Mesenchymal stem cell (in vitro differentiated cells and primary cell): ENCODE measurements at regions not wholly inside any gene's neighbourhood (a gene's known extent, or its start where the extent isn't known, plus 50 kb on each side); places are given as distances from the start of the nearest gene placed in this dataset.

Experiments used
- DNase-seq: peaks from one replicate; pipeline ENCODE4 v3.0.0-alpha.2; 2013
- H2AFZ ChIP-seq: one replicate; pipeline ENCODE4 v1.6.1; 2013; ENCODE audit warnings: low read depth, mild to moderate bottlenecking, control low read depth, inconsistent platforms, low read length, moderate library complexity
- H2AK5ac ChIP-seq: 2 replicates; pipeline ENCODE4 v1.6.1; 2013; ENCODE audit warnings: low read length, moderate library complexity, mild to moderate bottlenecking, inconsistent platforms; ENCODE audit not compliant: severe bottlenecking
- H2BK120ac ChIP-seq: one replicate; pipeline ENCODE4 v1.6.1; 2013; ENCODE audit warnings: low read depth, mild to moderate bottlenecking, inconsistent platforms, low read length, moderate library complexity
- H2BK12ac ChIP-seq, 2 experiments: one replicate each; pipeline ENCODE4 v1.6.1; 2013; ENCODE audit warnings: inconsistent platforms in 2 of 2, low read length in 2 of 2, mild to moderate bottlenecking in 2 of 2, moderate library complexity in 2 of 2, control low read depth in 1 of 2
- H2BK15ac ChIP-seq: one replicate; pipeline ENCODE4 v1.6.1; 2013; ENCODE audit warnings: mild to moderate bottlenecking, low read depth, inconsistent platforms; ENCODE audit not compliant: poor library complexity, severe bottlenecking
- H2BK5ac ChIP-seq: 2 replicates; pipeline ENCODE4 v1.6.1; 2013; ENCODE audit warnings: low read depth, mild to moderate bottlenecking, low read length, control low read depth, inconsistent platforms; ENCODE audit not compliant: poor library complexity, severe bottlenecking
- H3K14ac ChIP-seq, 2 experiments: one replicate each; pipeline ENCODE4 v1.6.1; 2013; ENCODE audit warnings: inconsistent platforms in 2 of 2, low read length in 2 of 2, control low read depth in 1 of 2, mild to moderate bottlenecking in 1 of 2, moderate library complexity in 1 of 2
- H3K18ac ChIP-seq, 2 experiments: one replicate each; pipeline ENCODE4 v1.6.1; 2013; ENCODE audit warnings: inconsistent platforms in 2 of 2, low read length in 2 of 2, control low read depth in 1 of 2, low read depth in 1 of 2, mild to moderate bottlenecking in 1 of 2
- H3K23ac ChIP-seq, 2 experiments: one replicate each; pipeline ENCODE4 v1.6.1; 2013; ENCODE audit warnings: inconsistent platforms in 2 of 2, low read length in 2 of 2, mild to moderate bottlenecking in 2 of 2, moderate library complexity in 2 of 2, control low read depth in 1 of 2
- H3K27ac ChIP-seq: 2 replicates; pipeline ENCODE4 v1.5.1; 2013; ENCODE audit warnings: mild to moderate bottlenecking, moderate library complexity, low read length, control low read depth, inconsistent platforms; ENCODE audit not compliant: poor library complexity, severe bottlenecking
- H3K27me3 ChIP-seq, 2 experiments: 2 replicates each; pipeline versions ENCODE4 v1.6.1 to v1.7.0; 2013; ENCODE audit warnings: low read length in 2 of 2, mild to moderate bottlenecking in 2 of 2, moderate library complexity in 2 of 2, control low read depth in 1 of 2, inconsistent platforms in 1 of 2; ENCODE audit not compliant: control insufficient read depth in 1 of 2, insufficient read depth in 1 of 2
- H3K36me3 ChIP-seq, 2 experiments: 2 replicates each; pipeline versions ENCODE4 v1.6.1 to v1.7.0; 2013; ENCODE audit warnings: low read length in 2 of 2, control low read depth in 1 of 2, inconsistent platforms in 1 of 2, low read depth in 1 of 2, mild to moderate bottlenecking in 1 of 2; ENCODE audit not compliant: insufficient read depth in 2 of 2, control insufficient read depth in 1 of 2
- H3K4ac ChIP-seq, 2 experiments: one replicate each; pipeline ENCODE4 v1.6.1; 2013; ENCODE audit warnings: inconsistent platforms in 2 of 2, low read length in 2 of 2, mild to moderate bottlenecking in 2 of 2, moderate library complexity in 2 of 2, control low read depth in 1 of 2, low read depth in 1 of 2
- H3K4me1 ChIP-seq: 2 replicates; pipeline ENCODE4 v1.6.1; 2013; ENCODE audit warnings: low read depth, low read length, control low read depth; ENCODE audit not compliant: control insufficient read depth, insufficient read depth
- H3K4me2 ChIP-seq: 2 replicates; pipeline ENCODE4 v1.6.1; 2013; ENCODE audit warnings: low read length, mild to moderate bottlenecking, inconsistent platforms; ENCODE audit not compliant: poor library complexity, severe bottlenecking
- H3K4me3 ChIP-seq, 2 experiments: 2 replicates each; pipeline versions ENCODE4 v1.5.1 to v1.7.0; 2013; ENCODE audit warnings: low read length in 2 of 2, mild to moderate bottlenecking in 2 of 2, control low read depth in 1 of 2, low read depth in 1 of 2; ENCODE audit not compliant: insufficient read depth in 1 of 2
- H3K79me1 ChIP-seq: replicated peaks from 2 replicates; pipeline ENCODE4 v1.6.1; 2013; ENCODE audit warnings: mild to moderate bottlenecking, control low read depth, low read length, inconsistent platforms; ENCODE audit not compliant: poor library complexity, severe bottlenecking
- H3K9ac ChIP-seq: 2 replicates; pipeline ENCODE4 v1.7.0; 2013; ENCODE audit warnings: mild to moderate bottlenecking, low read length, moderate library complexity
- H3K9me3 ChIP-seq: 2 replicates; pipeline ENCODE4 v1.7.0; 2013; ENCODE audit warnings: mild to moderate bottlenecking, low read length; ENCODE audit not compliant: control insufficient read depth
- H4K8ac ChIP-seq: one replicate; pipeline ENCODE4 v1.6.1; 2013; ENCODE audit warnings: inconsistent platforms, mild to moderate bottlenecking, low read length, moderate library complexity
- H4K91ac ChIP-seq: one replicate; pipeline ENCODE4 v1.6.1; 2013; ENCODE audit warnings: mild to moderate bottlenecking, low read length, inconsistent platforms
- WGBS: methylation state at CpG from one replicate; pipeline ENCODE4 v1.1.7; 2013; ENCODE audit warnings: mixed read lengths; 5-methylcytosine and 5-hydroxymethylcytosine counted together

DNA sequence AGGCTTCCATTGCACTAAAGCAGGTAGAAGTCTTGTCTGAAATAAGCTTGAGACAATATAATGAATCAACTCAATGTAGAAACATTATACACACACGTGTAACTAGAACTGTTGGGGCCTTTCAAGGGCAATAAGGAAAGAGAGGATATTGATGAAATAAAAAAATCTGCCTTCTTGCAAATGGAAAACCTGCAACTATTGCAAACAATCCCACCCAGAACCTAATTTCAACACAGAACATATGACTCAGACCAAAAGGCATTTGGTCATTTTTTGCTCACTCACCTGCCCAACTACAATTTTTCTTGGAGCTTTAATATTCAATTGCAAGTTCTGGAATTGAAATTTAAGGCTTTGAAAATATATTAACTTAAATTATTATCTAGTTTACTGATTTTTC lies 900.1 kb downstream of the TTLL7 start:
- no CpG with 5 or more reads among the region's 1 CpG for WGBS
- Histone ChIP-seq H3K27ac (no peak overlapping the region), H3K4me3 (no peak overlapping the region)

DNA sequence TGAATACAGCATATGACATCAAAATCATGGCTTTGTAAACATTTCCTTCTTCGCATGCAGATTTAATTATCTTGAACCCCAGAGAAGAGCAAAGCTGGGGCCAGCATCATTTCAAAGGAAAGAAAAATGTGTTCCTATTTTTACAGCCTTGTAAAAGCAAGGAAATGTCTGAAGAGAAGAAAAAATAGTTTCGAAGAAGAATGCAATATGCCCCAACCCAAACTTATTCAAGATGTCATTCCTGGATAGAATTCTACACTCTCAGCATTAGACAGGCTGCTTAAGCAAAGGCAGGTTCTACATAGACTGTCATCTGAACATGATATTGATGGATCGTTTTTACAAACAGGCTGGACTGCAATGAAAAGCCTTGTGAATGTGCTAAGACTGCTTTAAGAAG lies 900.8 kb downstream of the TTLL7 start:
- WGBS: 88% methylated on average over 2 of the region's 3 CpGs
- no peaks in the 10 kb centered on the region for H3K4me1 ChIP-seq
- no peak overlapping the region for H3K23ac ChIP-seq
- H3K4me3 ChIP-seq: no peak overlapping the region
- no peak for DNase-seq
- H3K36me3 ChIP-seq: no peaks in the 10 kb centered on the region
- H3K18ac ChIP-seq: no peak overlapping the region
- no peak overlapping the region for H2AK5ac ChIP-seq
- no peaks in the 10 kb centered on the region for H3K9me3 ChIP-seq
- no peaks in the 10 kb centered on the region for H3K79me1 ChIP-seq
- no peak overlapping the region for H2AFZ ChIP-seq
- H2BK5ac ChIP-seq: no peak overlapping the region
- H3K27ac ChIP-seq: no peak overlapping the region
- H3K4ac ChIP-seq: no peak overlapping the region
- no peak overlapping the region for H3K9ac ChIP-seq
- no peak overlapping the region for H4K8ac ChIP-seq
- H2BK120ac ChIP-seq: no peak overlapping the region
- no peak overlapping the region for H3K4me2 ChIP-seq
- no peak overlapping the region for H4K91ac ChIP-seq
- H2BK12ac ChIP-seq: no peak overlapping the region
- no peak overlapping the region for H3K14ac ChIP-seq
- H3K27me3 ChIP-seq: no peaks in the 10 kb centered on the region
- no peak overlapping the region for H2BK15ac ChIP-seq

More for the DNA sequence above, 900.1 kb downstream of the TTLL7 start:
- no peak overlapping the region for H2BK15ac ChIP-seq
- no peak overlapping the region for H2AFZ ChIP-seq
- H2BK12ac ChIP-seq: no peak overlapping the region
- no peaks in the 10 kb centered on the region for H3K9me3 ChIP-seq
- H2BK5ac ChIP-seq: no peak overlapping the region
- no peak overlapping the region for H3K4ac ChIP-seq
- H4K91ac ChIP-seq: no peak overlapping the region
- no peak overlapping the region for H4K8ac ChIP-seq
- H2AK5ac ChIP-seq: no peak overlapping the region
- DNase-seq: no peak
- H3K18ac ChIP-seq: no peak overlapping the region
- no peaks in the 10 kb centered on the region for H3K79me1 ChIP-seq
- no peak overlapping the region for H3K23ac ChIP-seq
- H3K27me3 ChIP-seq: no peaks in the 10 kb centered on the region
- no peaks in the 10 kb centered on the region for H3K36me3 ChIP-seq
- H3K14ac ChIP-seq: no peak overlapping the region
- H3K9ac ChIP-seq: no peak overlapping the region
- H3K4me2 ChIP-seq: no peak overlapping the region
- no peak overlapping the region for H2BK120ac ChIP-seq
- no peaks in the 10 kb centered on the region for H3K4me1 ChIP-seq

DNA sequence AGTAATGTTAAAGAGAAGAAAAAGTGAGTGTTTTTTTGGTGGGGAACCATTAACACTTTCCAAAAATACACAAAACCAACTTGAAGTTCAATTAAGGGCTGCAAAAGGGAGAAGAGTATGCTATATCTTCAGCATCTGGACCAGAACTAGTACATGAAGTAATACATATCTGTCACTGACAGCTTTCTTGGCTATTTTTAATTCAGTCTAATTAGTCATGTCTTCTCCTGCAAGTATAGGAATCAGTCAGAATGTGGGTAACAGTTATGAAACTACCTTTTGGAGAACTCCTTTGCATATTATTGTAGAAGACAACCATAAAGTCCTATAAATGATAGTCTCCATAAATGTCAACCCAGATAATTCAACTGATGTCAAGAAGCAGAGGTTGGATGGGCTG lies 901.2 kb downstream of the TTLL7 start:
- Histone ChIP-seq H3K9ac (no peak overlapping the region), H3K4me2 (no peak overlapping the region), H2BK120ac (no peak overlapping the region), H3K36me3 (no peaks in the 10 kb centered on the region), H2AK5ac (no peak overlapping the region), H3K4me3 (no peak overlapping the region), H3K4ac (no peak overlapping the region), H3K14ac (no peak overlapping the region), H4K8ac (no peak overlapping the region), H3K4me1 (no peaks in the 10 kb centered on the region), H3K23ac (no peak overlapping the region), H2BK5ac (no peak overlapping the region), H3K27ac (no peak overlapping the region), H4K91ac (no peak overlapping the region), H2BK15ac (no peak overlapping the region), H3K79me1 (no peaks in the 10 kb centered on the region), H2BK12ac (no peak overlapping the region), H3K9me3 (no peaks in the 10 kb centered on the region), H2AFZ (no peak overlapping the region), H3K27me3 (no peaks in the 10 kb centered on the region), H3K18ac (no peak overlapping the region)
- no peak for DNase-seq

DNA sequence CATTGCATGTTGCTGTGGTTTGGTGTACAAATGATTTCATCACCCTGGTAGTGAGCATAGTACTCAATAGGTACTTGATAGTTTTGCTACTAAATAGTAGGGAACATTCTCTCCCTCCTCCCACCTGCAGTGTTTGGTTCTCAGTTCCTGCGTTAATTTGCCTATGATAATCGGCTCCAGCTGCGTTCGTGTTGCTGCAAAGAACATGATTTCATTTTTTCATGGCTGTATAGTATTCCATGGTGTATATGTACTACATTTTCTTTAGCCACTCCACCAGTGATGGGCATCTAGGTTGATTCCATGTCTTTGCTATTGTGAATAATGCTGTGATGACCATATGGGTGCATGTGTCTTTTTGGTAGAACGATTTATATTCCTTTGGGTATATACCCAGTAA lies 903.4 kb downstream of the TTLL7 start:
- DNase-seq: no peak
- Histone ChIP-seq H4K8ac (no peak overlapping the region), H3K4me2 (no peak overlapping the region), H3K4me3 (no peak overlapping the region), H3K23ac (no peak overlapping the region), H2BK15ac (no peak overlapping the region), H3K79me1 (no peaks in the 10 kb centered on the region), H3K36me3 (no peaks in the 10 kb centered on the region), H2AFZ (no peak overlapping the region), H3K14ac (no peak overlapping the region), H2BK12ac (no peak overlapping the region), H3K4ac (no peak overlapping the region), H2BK5ac (no peak overlapping the region), H3K27ac (no peak overlapping the region), H3K4me1 (no peaks in the 10 kb centered on the region), H4K91ac (no peak overlapping the region), H3K9ac (no peak overlapping the region), H3K18ac (no peak overlapping the region), H2BK120ac (no peak overlapping the region), H3K27me3 (no peaks in the 10 kb centered on the region), H3K9me3 (no peaks in the 10 kb centered on the region), H2AK5ac (no peak overlapping the region)
- 100% methylated on average over 3 of the region's 5 CpGs for WGBS
